Aorta (tissue), 5 donors: ENCODE measurements at regions not wholly inside any gene's neighbourhood (a gene's known extent, or its start where the extent isn't known, plus 50 kb on each side); places are given as distances from the start of the nearest gene placed in this dataset.

Experiments used
- ATAC-seq: fragments of 200-7000 bp; cut with Tn5 transposase; one replicate; pipeline ENCODE4 v1.9.1; 2022; ENCODE audit warnings: moderate library complexity; ENCODE audit not compliant: low FRiP score
- DNase-seq, 2 donors: peaks; one replicate each; pipeline ENCODE4 v3.0.0-alpha.2; 2020
- H3K27ac ChIP-seq, 2 donors: one replicate each; pipeline ENCODE4 v1.5.1; 2013; ENCODE audit warnings: low read length in 2 of 2, mild to moderate bottlenecking in 2 of 2, moderate library complexity in 2 of 2, control low read depth in 1 of 2, inconsistent platforms in 1 of 2, low read depth in 1 of 2
- H3K27me3 ChIP-seq, 2 donors: one replicate each; pipeline ENCODE4 v1.6.1; 2013; ENCODE audit warnings: control low read depth in 1 of 2, low read length in 1 of 2, mild to moderate bottlenecking in 1 of 2, moderate library complexity in 1 of 2; ENCODE audit not compliant: insufficient read depth in 2 of 2, control insufficient read depth in 1 of 2
- H3K36me3 ChIP-seq, 2 donors: one replicate each; pipeline ENCODE4 v1.6.1; 2013; ENCODE audit warnings: control low read depth in 1 of 2, low read length in 1 of 2, mild to moderate bottlenecking in 1 of 2; ENCODE audit not compliant: insufficient read depth in 2 of 2, control insufficient read depth in 1 of 2
- H3K4me1 ChIP-seq, 2 donors: one replicate each; pipeline ENCODE4 v1.6.1; 2013; ENCODE audit warnings: low read length in 2 of 2, control low read depth in 1 of 2, mild to moderate bottlenecking in 1 of 2, moderate library complexity in 1 of 2; ENCODE audit not compliant: insufficient read depth in 2 of 2, control insufficient read depth in 1 of 2
- H3K4me3 ChIP-seq, 2 donors: one replicate each; pipeline ENCODE4 v1.5.1; 2013; ENCODE audit warnings: low read length in 2 of 2, control low read depth in 1 of 2, mild to moderate bottlenecking in 1 of 2
- H3K9me3 ChIP-seq: one replicate; pipeline ENCODE4 v1.6.1; 2013; ENCODE audit warnings: mild to moderate bottlenecking, low read length; ENCODE audit not compliant: control insufficient read depth
- WGBS, 2 donors: extraction: QIAGEN DNeasy Blood & Tissue Kit; methylation state at CpG; one replicate each; pipeline ENCODE4 v1.1.7; 2013; 5-methylcytosine and 5-hydroxymethylcytosine counted together
- intact Hi-C, 2 donors: fragments of 100-400 bp; cut with DNase I; formaldehyde crosslinking; loops; one replicate each; pipeline versions ENCODE4 v1.14.2 to v1.15.0; 2022
- donor health status: healthy with polysubstance abuse.
- donor health status: Bipolar disorder and iron deficiency.
- donor health status: DM: no; HTN: no; CAD: no.
- donor health status: DM: no; HTN: no; CAD: no.
- donor health status: DM: yes; HTN: yes; CAD: no.

DNA sequence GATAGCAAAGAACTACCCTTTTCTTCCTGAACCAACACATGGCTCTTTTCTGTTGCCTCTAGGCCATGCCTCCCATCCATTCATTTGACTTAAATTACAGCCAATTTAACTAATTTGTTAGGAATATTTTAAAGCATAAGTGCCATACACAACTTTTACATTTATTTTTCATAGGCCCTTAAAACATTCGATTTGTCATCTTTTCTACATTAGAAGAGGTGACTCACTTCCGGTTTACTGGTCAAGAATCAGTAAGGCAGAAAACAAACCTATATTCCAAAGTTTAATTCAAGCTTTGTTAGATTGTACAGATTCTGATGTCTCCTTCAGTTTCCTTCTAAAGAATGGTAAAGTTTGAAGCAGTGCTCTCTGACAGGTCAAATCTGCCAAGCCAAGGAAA is 344.3 kb downstream of the SAMD5 start:
- DNase-seq, result no peak
- intact Hi-C loops, result no loop called here
- Histone ChIP-seq H3K36me3 (no peaks in the 10 kb centered on the region), H3K27ac (no peak overlapping the region), H3K27me3 (no peaks in the 10 kb centered on the region), H3K4me1 (no peaks in the 10 kb centered on the region), H3K4me3 (no peak overlapping the region), H3K9me3 (no peaks in the 10 kb centered on the region)
- no peak for ATAC-seq
- WGBS, 2 donors, result 90 to 94% methylated on average over 2 of the region's 2 CpGs

GRCh38 chr6:147853574-147853973 is 345.1 kb downstream of the SAMD5 start:
- H3K27me3 ChIP-seq, result no peaks in the 10 kb centered on the region
- H3K9me3 ChIP-seq, result no peaks in the 10 kb centered on the region
- WGBS, 2 donors, result 96 to 98% methylated on average over 3 of the region's 3 CpGs
- no peaks in the 10 kb centered on the region for H3K4me1 ChIP-seq
- no peak for ATAC-seq
- intact Hi-C loops, result no loop called here
- DNase-seq, result no peak
- no peak overlapping the region for H3K27ac ChIP-seq
- no peak overlapping the region for H3K4me3 ChIP-seq
- no peaks in the 10 kb centered on the region for H3K36me3 ChIP-seq

- Histone ChIP-seq H3K9me3 (no peaks in the 10 kb centered on the region), H3K27me3 (no peaks in the 10 kb centered on the region), H3K4me3 (no peak overlapping the region), H3K27ac (no peak overlapping the region), H3K4me1 (no peaks in the 10 kb centered on the region), H3K36me3 (no peaks in the 10 kb centered on the region)
- intact Hi-C loops, result no loop called here
- WGBS, 2 donors, result 98 to 99% methylated on average over 3 of the region's 3 CpGs
- DNase-seq (no peak), ATAC-seq (no peak)
Observed at GRCh38 chr6:147855803-147856482, 347.5 kb downstream of the SAMD5 start.

- H3K4me1 ChIP-seq, result no peaks in the 10 kb centered on the region
- intact Hi-C loops, result no loop called here
- no peaks in the 10 kb centered on the region for H3K27me3 ChIP-seq
- ATAC-seq (no peak), DNase-seq (no peak)
- H3K9me3 ChIP-seq, result no peaks in the 10 kb centered on the region
- H3K27ac ChIP-seq, result no peak overlapping the region
- WGBS, 2 donors, result 90 to 92% methylated on average over 5 of the region's 5 CpGs
- no peak overlapping the region for H3K4me3 ChIP-seq
- H3K36me3 ChIP-seq, result no peaks in the 10 kb centered on the region
Observed at GRCh38 chr6:147856687-147857086, 348.2 kb downstream of the SAMD5 start.

DNA sequence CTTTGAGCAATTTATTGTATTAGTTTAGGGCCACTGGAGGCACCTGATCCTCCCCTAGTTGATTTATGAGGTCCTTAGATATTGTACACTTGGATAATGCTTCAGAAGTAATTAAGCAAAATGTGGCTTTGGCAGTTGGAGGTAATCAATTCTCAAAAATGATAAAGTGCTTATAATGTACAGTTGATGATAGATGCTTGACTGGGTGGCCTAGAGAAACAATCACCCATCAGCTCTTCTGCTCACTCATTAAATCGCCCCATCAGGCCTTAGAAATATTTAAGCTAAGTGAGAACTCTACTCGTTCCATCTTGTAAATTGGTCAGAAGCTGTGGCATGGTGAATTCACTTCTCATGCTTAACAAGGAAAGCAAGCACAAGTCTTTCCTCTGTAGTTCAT is 349.9 kb downstream of the SAMD5 start:
- H3K9me3 ChIP-seq, result no peaks in the 10 kb centered on the region
- H3K27ac ChIP-seq, result no peak overlapping the region
- 92 to 95% methylated on average over 2 of the region's 2 CpGs for WGBS, 2 donors
- no peaks in the 10 kb centered on the region for H3K4me1 ChIP-seq
- no peaks in the 10 kb centered on the region for H3K36me3 ChIP-seq
- no peak for ATAC-seq
- H3K27me3 ChIP-seq, result no peaks in the 10 kb centered on the region
- no peak overlapping the region for H3K4me3 ChIP-seq
- no peak for DNase-seq
- intact Hi-C loops, result no loop called here

DNA sequence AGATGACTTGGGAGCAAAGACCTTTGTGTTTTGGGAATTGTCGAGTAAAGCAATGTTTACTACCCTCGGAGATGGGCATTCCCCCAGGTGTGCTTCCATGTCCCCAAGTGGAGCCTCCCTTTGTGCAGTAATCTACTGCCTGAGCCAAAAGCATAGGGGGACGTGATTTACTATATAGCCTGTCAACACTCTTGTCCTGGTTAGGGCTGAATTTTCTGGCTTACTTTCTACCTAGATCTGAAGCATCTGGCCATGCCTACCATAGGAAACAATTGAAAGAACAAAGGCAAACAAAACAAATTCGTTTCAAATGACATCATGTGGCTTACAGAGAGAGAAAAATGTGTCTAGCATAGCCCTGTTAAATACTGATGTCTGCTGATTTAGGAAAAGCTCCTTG is 350.6 kb downstream of the SAMD5 start:
- H3K4me1 ChIP-seq, result no peaks in the 10 kb centered on the region
- H3K9me3 ChIP-seq, result no peaks in the 10 kb centered on the region
- no peak overlapping the region for H3K4me3 ChIP-seq
- WGBS, 2 donors, result 62 to 68% methylated on average over 4 of the region's 4 CpGs
- no peaks in the 10 kb centered on the region for H3K27me3 ChIP-seq
- no peak for DNase-seq
- no peak for ATAC-seq
- H3K27ac ChIP-seq, result no peak overlapping the region
- H3K36me3 ChIP-seq, result no peaks in the 10 kb centered on the region
- intact Hi-C loops, result no loop called here

- H3K27me3 ChIP-seq, result no peaks in the 10 kb centered on the region
- no peaks in the 10 kb centered on the region for H3K36me3 ChIP-seq
- H3K9me3 ChIP-seq, result no peaks in the 10 kb centered on the region
- no peak for DNase-seq
- intact Hi-C loops, result no loop called here
- no peaks in the 10 kb centered on the region for H3K4me1 ChIP-seq
- H3K27ac ChIP-seq, result no peak overlapping the region
- ATAC-seq, result no peak
- WGBS, 2 donors, result 94 to 98% methylated on average over 2 of the region's 2 CpGs
- H3K4me3 ChIP-seq, result no peak overlapping the region
Observed at GRCh38 chr6:147861696-147862095, 353.2 kb downstream of the SAMD5 start.

DNA sequence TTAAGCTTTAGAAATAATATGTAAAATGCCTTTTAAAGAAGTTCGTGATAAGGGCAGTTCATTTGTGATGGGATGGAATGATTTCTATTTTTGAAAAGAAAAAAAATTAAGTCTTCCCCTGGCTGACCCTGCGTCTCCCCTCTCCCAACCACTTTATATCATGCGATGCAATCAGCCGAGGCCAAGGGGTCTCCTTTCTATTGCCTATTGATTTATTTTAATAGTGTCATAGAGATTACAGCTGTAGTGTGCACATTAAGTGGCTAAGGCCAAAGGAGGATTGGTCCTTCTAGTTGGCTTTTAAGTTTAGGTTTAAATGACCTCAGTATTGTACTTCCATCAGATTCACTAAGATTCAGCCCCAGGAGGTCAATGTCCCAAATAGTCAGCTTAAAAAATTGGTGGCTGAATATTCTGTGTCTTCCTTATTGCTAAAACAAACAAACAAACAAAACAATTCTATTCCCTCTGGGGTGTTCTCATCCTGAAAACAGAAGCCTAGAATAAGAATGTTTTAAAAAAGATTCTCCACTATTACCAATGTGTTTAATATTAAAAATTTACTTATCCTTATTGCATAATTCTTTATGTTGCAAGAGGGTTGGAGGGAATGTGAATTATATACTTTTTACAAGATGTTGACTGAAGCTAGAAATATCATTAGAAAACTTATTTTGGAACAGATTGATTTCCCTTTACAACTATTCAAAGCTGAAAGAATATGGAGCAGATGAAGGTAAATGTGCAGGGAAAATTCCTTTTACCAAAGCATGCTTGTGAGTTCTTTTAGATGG is 359.1 kb downstream of the SAMD5 start:
- no peaks in the 10 kb centered on the region for H3K9me3 ChIP-seq
- H3K27ac ChIP-seq, result no peak overlapping the region
- intact Hi-C loops, result no loop called here
- no peaks in the 10 kb centered on the region for H3K27me3 ChIP-seq
- no peaks in the 10 kb centered on the region for H3K4me1 ChIP-seq
- no peak for ATAC-seq
- H3K4me3 ChIP-seq, result no peak overlapping the region
- no peaks in the 10 kb centered on the region for H3K36me3 ChIP-seq
- DNase-seq, result no peak
- WGBS, 2 donors, result 93% methylated on average over 4 of the region's 4 CpGs
